ENCODE measurements at regions not wholly inside any gene's neighbourhood (a gene's known extent, or its start where the extent isn't known, plus 50 kb on each side); places are given as distances from the start of the nearest gene placed in this dataset.

DNA sequence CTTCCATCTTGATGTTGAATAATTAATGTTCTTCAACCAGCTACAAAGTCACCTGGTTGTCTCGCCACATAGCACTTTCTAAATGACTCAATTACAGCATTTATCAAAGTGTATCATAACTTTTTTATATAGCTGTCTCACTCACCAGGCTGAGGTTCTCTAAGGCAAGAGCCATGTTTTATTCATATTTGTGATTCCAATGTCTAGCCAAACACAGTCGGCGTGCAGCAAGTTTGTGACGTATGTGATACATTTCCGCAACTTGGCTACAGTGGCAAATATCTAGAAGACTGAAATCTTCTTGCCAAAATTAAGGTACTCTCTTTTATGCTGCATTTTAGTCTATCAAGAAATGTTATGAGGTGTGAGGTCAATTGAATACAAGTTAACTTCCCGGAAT, 94.2 kb upstream of the WASF3 start:
- H3K4me1 Mint-ChIP-seq (ENCODE audit: unreplicated experiment) = no peaks in the 10 kb centered on the region
- H3K27me3 Mint-ChIP-seq = peaks cover 14% of the 10 kb centered on the region
- no peak overlapping the region for H3K27ac Mint-ChIP-seq
- no peak overlapping the region for H3K4me3 Mint-ChIP-seq
- no peaks in the 10 kb centered on the region for H3K9me3 Mint-ChIP-seq
- DNase-seq (ENCODE audit: extremely low spot score, unreplicated experiment) = no peak
- H3K36me3 Mint-ChIP-seq = no peaks in the 10 kb centered on the region
- TF ChIP-seq, protein P1, sequence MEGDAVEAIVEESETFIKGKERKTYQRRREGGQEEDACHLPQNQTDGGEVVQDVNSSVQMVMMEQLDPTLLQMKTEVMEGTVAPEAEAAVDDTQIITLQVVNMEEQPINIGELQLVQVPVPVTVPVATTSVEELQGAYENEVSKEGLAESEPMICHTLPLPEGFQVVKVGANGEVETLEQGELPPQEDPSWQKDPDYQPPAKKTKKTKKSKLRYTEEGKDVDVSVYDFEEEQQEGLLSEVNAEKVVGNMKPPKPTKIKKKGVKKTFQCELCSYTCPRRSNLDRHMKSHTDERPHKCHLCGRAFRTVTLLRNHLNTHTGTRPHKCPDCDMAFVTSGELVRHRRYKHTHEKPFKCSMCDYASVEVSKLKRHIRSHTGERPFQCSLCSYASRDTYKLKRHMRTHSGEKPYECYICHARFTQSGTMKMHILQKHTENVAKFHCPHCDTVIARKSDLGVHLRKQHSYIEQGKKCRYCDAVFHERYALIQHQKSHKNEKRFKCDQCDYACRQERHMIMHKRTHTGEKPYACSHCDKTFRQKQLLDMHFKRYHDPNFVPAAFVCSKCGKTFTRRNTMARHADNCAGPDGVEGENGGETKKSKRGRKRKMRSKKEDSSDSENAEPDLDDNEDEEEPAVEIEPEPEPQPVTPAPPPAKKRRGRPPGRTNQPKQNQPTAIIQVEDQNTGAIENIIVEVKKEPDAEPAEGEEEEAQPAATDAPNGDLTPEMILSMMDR (conservative IDR thresholded peaks at IDR 0.05) = no peak

DNA sequence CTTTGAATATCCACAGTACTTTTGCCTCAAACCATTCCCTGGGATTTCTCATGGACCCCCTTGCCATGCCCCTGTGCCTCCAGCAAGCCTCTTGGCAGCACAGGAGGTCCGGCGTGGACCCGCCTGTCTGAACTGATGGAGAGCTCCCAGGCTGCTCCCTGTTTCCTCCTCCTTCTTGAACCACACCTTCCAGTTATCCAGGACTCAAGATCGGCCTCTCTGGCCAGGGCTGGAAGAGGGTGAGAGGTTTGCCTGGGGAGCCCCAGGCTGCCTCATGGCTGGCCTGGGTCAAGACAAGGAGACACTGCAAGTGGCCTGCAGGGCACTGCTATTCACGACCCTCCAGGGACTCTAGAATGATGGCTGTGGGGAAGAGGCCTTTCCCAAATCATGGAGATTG, 93.6 kb upstream of the WASF3 start:
- Mint-ChIP-seq H3K9me3 (no peaks in the 10 kb centered on the region), H3K27me3 (peaks cover 11% of the 10 kb centered on the region), H3K4me1 (ENCODE audit: unreplicated experiment) (no peaks in the 10 kb centered on the region), H3K27ac (no peak overlapping the region), H3K36me3 (no peaks in the 10 kb centered on the region), H3K4me3 (no peak overlapping the region)
- no peak for DNase-seq (ENCODE audit: extremely low spot score, unreplicated experiment)
- TF ChIP-seq, protein P1 (conservative IDR thresholded peaks at IDR 0.05) = no peak

GRCh38 chr13:26465514-26465913, 92.0 kb upstream of the WASF3 start:
- TF ChIP-seq, protein P1 (conservative IDR thresholded peaks at IDR 0.05) = no peak
- Mint-ChIP-seq H3K4me3 (no peak overlapping the region), H3K27ac (no peak overlapping the region)

DNA sequence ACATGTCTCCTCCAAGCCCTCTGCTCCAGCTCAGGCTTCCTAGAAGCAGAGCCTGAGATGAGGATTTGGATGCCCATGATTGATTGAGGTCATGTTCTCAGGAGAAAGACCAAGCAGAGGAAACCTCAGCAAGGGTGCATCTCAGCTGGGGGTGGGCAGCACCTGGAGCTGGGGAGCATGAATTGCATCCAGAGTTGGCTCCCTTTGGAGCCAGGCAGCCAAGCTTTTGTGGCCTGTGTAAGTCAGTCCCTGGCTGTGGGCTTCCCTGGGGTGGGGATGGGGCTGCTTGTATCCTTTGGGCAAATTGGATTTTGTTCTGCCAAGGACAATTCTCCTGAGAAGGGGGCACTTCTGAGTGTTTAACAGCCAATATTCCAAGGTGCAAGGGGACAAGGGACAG, 91.5 kb upstream of the WASF3 start:
- no peak overlapping the region for H3K27ac Mint-ChIP-seq
- H3K4me3 Mint-ChIP-seq = no peak overlapping the region
- H3K9me3 Mint-ChIP-seq = no peaks in the 10 kb centered on the region
- no peaks in the 10 kb centered on the region for H3K36me3 Mint-ChIP-seq
- DNase-seq (ENCODE audit: extremely low spot score, unreplicated experiment) = no peak
- H3K27me3 Mint-ChIP-seq = peaks cover 11% of the 10 kb centered on the region
- H3K4me1 Mint-ChIP-seq (ENCODE audit: unreplicated experiment) = no peaks in the 10 kb centered on the region
- TF ChIP-seq, protein P1 (conservative IDR thresholded peaks at IDR 0.05) = no peak

More at GRCh38 chr13:26465514-26465913, 92.0 kb upstream of the WASF3 start:
- peaks cover 11% of the 10 kb centered on the region for H3K27me3 Mint-ChIP-seq
- H3K9me3 Mint-ChIP-seq = no peaks in the 10 kb centered on the region
- no peak for DNase-seq (ENCODE audit: extremely low spot score, unreplicated experiment)
- H3K4me1 Mint-ChIP-seq (ENCODE audit: unreplicated experiment) = no peaks in the 10 kb centered on the region
- no peaks in the 10 kb centered on the region for H3K36me3 Mint-ChIP-seq

DNA sequence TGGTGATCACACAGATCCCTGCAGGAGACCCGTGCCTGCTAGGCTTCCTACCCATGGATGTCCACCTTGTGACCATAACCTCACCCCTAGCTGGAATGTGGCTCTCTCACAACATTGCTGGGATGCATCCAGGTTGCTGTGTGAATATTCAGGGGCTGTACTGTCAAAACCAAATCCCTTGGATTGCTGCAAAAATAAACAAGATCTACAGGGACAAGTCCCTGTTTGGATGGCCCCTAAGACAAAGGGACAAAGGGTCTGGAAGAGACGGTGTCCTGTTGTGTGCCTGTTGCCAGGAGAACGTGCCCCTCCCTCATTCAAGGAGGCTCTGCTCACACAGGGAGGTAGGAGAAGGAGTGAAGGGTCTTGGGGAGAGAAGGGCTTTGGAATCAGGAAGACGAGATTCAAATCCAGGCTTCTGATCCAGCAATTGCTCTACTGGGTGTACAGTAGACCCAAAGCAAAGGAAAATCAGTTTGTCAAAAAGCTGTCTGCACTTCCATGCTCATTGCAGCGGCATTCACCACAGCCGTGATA, 89.2 kb upstream of the WASF3 start:
- H3K4me3 Mint-ChIP-seq = no peak overlapping the region
- TF ChIP-seq, protein P1 (conservative IDR thresholded peaks at IDR 0.05) = no peak
- H3K9me3 Mint-ChIP-seq = no peaks in the 10 kb centered on the region
- H3K27ac Mint-ChIP-seq = no peak overlapping the region
- no peak for DNase-seq (ENCODE audit: extremely low spot score, unreplicated experiment)
- peaks cover 5% of the 10 kb centered on the region for H3K27me3 Mint-ChIP-seq
- no peaks in the 10 kb centered on the region for H3K36me3 Mint-ChIP-seq
- H3K4me1 Mint-ChIP-seq (ENCODE audit: unreplicated experiment) = no peaks in the 10 kb centered on the region

DNA sequence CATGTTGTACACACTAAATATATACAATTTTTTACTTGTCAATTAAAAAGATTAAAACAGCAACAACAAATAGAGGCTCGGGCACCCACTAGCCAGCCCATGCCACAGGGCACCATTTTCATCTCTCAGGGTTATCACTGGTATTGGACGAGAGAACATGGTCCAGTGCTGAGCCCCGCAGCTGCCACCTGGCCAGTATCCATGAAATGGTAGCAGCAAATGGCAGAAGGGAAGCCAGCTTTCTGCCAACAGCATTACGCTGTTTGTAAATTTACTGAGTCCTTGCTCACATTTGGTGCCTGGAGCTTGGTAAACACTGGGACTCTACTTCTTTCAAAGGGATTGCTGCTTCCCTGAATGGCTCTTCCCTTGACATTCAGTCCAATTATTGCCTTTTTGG, 87.9 kb upstream of the WASF3 start:
- Mint-ChIP-seq H3K27me3 (peaks cover under 1% of the 10 kb centered on the region), H3K9me3 (no peaks in the 10 kb centered on the region), H3K4me1 (ENCODE audit: unreplicated experiment) (peaks cover 7% of the 10 kb centered on the region), H3K4me3 (no peak overlapping the region), H3K36me3 (no peaks in the 10 kb centered on the region), H3K27ac (no peak overlapping the region)
- no peak for DNase-seq (ENCODE audit: extremely low spot score, unreplicated experiment)
- TF ChIP-seq, protein P1 (conservative IDR thresholded peaks at IDR 0.05) = no peak
